GM12874 (cell line): ENCODE measurements at regions not wholly inside any gene's neighbourhood (a gene's known extent, or its start where the extent isn't known, plus 50 kb on each side); places are given as distances from the start of the nearest gene placed in this dataset.

Experiments
- CTCF ChIP-seq: IDR thresholded peaks from 2 replicates; pipeline ENCODE4 v1.5.1; 2011; ENCODE audit warnings: low read depth, mild to moderate bottlenecking, control low read depth, low read length, moderate library complexity; ENCODE audit not compliant: insufficient read depth

- no peak for TF ChIP-seq CTCF
Measured at GRCh38 chr13:72585254-72585653, 142.2 kb downstream of the MZT1 start.

- TF ChIP-seq CTCF = no peak
Measured at GRCh38 chr13:72571191-72571590, 156.2 kb downstream of the MZT1 start.

- no peak for TF ChIP-seq CTCF
Measured at GRCh38 chr13:72570019-72570418, 157.4 kb downstream of the MZT1 start.

DNA sequence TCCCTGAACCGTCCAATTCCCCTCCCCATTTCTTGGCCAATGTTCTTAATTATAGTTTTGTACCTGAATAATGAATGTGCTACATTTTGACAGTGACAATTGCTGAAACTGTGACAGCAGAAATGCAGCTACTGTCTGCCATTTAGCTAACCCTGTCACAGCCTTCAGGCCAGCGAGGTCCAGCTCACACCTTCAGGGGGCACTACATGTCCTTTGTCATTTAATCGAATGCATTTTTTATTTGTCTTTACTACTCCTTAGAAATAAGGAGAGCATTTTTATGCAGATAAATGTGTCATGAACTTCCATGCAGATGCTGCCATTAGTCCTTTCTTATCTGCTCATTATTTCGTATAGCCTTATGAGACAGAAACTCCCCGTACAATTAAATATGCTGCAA, 159.9 kb downstream of the MZT1 start:
- no peak for TF ChIP-seq CTCF

GRCh38 chr13:72566526-72566925, 160.9 kb downstream of the MZT1 start:
- TF ChIP-seq CTCF = no peak

DNA sequence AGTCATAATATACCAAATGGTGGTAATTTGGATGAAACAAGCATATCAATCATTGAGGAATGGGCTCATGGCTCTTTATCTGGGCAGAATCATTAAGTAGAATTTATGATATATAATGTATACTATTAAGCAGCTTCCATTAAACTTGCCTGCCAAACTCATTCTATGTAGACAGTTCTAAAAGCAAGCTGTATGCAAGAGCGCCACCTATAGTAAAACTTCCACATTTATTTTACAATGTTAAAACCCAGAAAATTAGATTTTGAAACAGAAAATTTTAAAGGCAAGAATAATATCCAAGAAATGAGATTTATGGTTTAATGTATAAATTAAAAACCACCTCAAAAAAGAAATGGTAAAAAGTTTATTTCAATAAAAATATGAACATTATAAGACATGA, 161.5 kb downstream of the MZT1 start:
- TF ChIP-seq CTCF = peak; percentile 36; the same call in 1 of the 2 replicates

GRCh38 chr13:72562686-72563085, 164.7 kb downstream of the MZT1 start:
- no peak for TF ChIP-seq CTCF

DNA sequence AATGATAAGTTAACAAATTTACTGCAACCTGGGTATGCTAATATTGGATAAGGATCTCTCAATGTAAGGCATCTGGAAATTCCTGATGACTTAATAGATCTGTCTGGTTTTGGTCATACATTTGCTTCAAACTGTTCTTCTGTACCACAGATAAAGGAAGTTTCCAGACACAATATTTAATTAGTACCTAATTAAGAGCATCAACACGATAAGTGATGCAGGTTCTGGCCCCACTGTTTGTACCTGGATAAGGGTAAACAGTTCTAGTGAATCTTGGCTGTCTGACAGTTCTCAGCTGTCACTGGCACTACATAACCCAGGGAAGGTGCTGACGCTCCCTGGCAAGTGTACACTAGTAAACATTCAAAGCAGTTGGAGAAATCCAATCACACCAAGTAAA, 165.6 kb downstream of the MZT1 start:
- TF ChIP-seq CTCF = no peak
